Right atrium auricular region (tissue), 2 donors: ENCODE measurements at regions not wholly inside any gene's neighbourhood (a gene's known extent, or its start where the extent isn't known, plus 50 kb on each side); places are given as distances from the start of the nearest gene placed in this dataset.

Experiments
- DNase-seq: peaks from one replicate; pipeline ENCODE4 v3.0.0-alpha.2; 2019; ENCODE audit warnings: low spot score
- H3K27ac ChIP-seq, 2 donors: fragments of 200-600 bp; sonication (generic); 1 replicate in 1 of 2; 2 replicates in 1 of 2; pipeline ENCODE4 v1.5.1; 2016 to 2019
- H3K27me3 ChIP-seq, 2 donors: fragments of 200-600 bp; sonication (generic); one replicate each; pipeline versions ENCODE4 v1.5.1 to v1.6.0; 2017 to 2019
- H3K36me3 ChIP-seq: fragments of 200-600 bp; sonication (generic); one replicate; pipeline ENCODE4 v1.5.1; 2016
- H3K4me1 ChIP-seq, 2 donors: fragments of 200-600 bp; sonication (generic); one replicate each; pipeline versions ENCODE4 v1.5.1 to v1.6.0; 2017 to 2019
- H3K4me3 ChIP-seq, 2 donors: fragments of 200-600 bp; sonication (generic); 1 replicate in 1 of 2; 2 replicates in 1 of 2; pipeline ENCODE4 v1.5.1; 2017 to 2019; ENCODE audit warnings: mild to moderate bottlenecking in 1 of 2, moderate library complexity in 1 of 2
- H3K9me3 ChIP-seq, 2 donors: fragments of 200-600 bp; sonication (generic); one replicate each; pipeline ENCODE4 v1.5.1; 2019
- TF ChIP-seq, protein P1 (sequence below), 2 donors: fragments of 200-600 bp; sonication (generic); IDR thresholded peaks; one replicate each; pipeline ENCODE4 v1.5.1; 2019; ENCODE audit warnings: antibody characterized with exemption in 2 of 2

DNA sequence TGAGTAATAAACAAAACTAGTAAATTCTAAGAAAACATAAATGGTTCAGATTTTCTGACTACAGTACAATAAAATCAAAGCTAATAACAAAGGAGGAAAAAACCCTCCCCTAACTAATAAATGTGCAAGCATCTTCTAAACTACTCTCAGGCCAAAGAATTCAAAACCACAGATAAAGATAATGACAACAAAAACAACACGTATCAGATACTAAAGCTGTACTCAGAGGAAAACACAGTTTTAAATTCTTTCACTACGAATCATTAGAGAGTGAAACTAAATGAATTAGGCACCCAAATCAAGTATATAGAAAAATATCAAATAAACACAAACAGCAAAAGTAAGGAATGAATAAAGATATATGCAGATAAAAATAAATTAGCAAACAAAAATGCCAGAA lies 200.9 kb downstream of the TEX36 start:
- no peaks in the 10 kb centered on the region for H3K27me3 ChIP-seq

GRCh38 chr10:125479059-125479458 lies 203.9 kb downstream of the TEX36 start:
- H3K27me3 ChIP-seq, result no peaks in the 10 kb centered on the region
- H3K36me3 ChIP-seq, result no peaks in the 10 kb centered on the region
- TF ChIP-seq, protein P1, sequence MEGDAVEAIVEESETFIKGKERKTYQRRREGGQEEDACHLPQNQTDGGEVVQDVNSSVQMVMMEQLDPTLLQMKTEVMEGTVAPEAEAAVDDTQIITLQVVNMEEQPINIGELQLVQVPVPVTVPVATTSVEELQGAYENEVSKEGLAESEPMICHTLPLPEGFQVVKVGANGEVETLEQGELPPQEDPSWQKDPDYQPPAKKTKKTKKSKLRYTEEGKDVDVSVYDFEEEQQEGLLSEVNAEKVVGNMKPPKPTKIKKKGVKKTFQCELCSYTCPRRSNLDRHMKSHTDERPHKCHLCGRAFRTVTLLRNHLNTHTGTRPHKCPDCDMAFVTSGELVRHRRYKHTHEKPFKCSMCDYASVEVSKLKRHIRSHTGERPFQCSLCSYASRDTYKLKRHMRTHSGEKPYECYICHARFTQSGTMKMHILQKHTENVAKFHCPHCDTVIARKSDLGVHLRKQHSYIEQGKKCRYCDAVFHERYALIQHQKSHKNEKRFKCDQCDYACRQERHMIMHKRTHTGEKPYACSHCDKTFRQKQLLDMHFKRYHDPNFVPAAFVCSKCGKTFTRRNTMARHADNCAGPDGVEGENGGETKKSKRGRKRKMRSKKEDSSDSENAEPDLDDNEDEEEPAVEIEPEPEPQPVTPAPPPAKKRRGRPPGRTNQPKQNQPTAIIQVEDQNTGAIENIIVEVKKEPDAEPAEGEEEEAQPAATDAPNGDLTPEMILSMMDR (IDR thresholded peaks at IDR 0.05), result no peak
- no peaks in the 10 kb centered on the region for H3K4me1 ChIP-seq
- no peak for DNase-seq
- no peak overlapping the region for H3K4me3 ChIP-seq
- no peaks in the 10 kb centered on the region for H3K9me3 ChIP-seq
- H3K27ac ChIP-seq, result no peak overlapping the region

More for the DNA sequence above, 200.9 kb downstream of the TEX36 start:
- TF ChIP-seq, protein P1 (IDR thresholded peaks at IDR 0.05), result no peak
- no peaks in the 10 kb centered on the region for H3K4me1 ChIP-seq
- H3K9me3 ChIP-seq, result no peaks in the 10 kb centered on the region
- DNase-seq, result no peak
- H3K36me3 ChIP-seq, result no peaks in the 10 kb centered on the region
- no peak overlapping the region for H3K27ac ChIP-seq
- no peak overlapping the region for H3K4me3 ChIP-seq

DNA sequence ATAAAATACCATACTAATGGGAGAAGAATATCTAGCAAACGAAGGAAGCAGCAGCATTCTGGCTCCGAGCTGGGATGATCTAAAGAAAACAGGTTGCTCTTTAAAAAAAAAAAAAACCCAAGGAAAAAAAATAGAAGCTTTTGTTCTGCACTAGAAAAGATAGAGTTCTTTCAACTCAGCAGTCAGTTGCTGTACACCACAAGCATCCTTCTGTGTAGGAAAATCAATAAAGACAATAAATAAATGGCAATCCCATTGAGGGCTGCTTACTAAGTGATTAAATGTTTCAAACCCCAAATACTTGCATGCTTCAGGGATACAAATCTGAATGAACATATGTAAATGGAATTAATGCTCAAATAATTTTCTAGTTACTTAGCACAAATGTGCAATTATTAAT lies 207.1 kb downstream of the TEX36 start:
- H3K4me3 ChIP-seq, result no peak overlapping the region
- H3K36me3 ChIP-seq, result no peaks in the 10 kb centered on the region
- no peak for DNase-seq
- no peaks in the 10 kb centered on the region for H3K4me1 ChIP-seq
- no peaks in the 10 kb centered on the region for H3K9me3 ChIP-seq
- TF ChIP-seq, protein P1 (IDR thresholded peaks at IDR 0.05), result no peak
- H3K27ac ChIP-seq, result no peak overlapping the region
- H3K27me3 ChIP-seq, result no peaks in the 10 kb centered on the region

DNA sequence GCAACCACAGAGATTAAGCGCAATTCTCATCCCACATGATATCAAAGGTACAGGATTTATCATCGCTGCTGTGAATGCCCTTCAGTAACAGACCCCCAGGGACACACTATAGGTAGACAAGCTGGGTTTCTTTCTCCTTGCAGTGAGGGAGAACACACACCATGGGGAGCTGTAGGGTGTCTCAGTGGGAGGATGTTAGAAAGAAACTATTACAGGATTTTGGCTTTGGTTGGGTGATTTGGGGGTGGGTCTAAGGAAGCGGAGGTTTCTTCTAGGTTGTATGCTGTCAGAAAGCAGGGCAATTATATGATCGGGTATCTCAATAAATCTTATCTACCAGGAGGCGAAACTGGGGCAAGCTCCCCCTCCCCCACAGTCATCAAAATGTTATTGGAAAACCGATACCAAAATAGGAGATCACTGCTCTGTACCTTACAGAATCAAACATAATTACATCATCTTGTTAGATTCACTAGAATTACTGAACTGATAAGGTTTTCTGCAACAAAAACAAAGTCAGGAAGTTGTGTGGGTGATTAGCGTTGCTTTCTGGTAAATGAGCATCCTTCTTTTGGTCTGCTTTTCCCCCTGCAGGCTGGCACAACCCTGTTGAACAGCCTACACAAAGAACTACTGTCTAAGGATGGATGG lies 209.7 kb downstream of the TEX36 start:
- Histone ChIP-seq H3K27me3 (no peaks in the 10 kb centered on the region), H3K4me3 (no peak overlapping the region), H3K9me3 (no peaks in the 10 kb centered on the region), H3K4me1 (no peaks in the 10 kb centered on the region), H3K27ac (no peak overlapping the region), H3K36me3 (no peaks in the 10 kb centered on the region)
- TF ChIP-seq, protein P1 (IDR thresholded peaks at IDR 0.05), result no peak
- DNase-seq, result no peak

- DNase-seq, result no peak
- Histone ChIP-seq H3K36me3 (no peaks in the 10 kb centered on the region), H3K4me3 (no peak overlapping the region), H3K27ac (no peak overlapping the region), H3K4me1 (no peaks in the 10 kb centered on the region), H3K27me3 (no peaks in the 10 kb centered on the region), H3K9me3 (no peaks in the 10 kb centered on the region)
- TF ChIP-seq, protein P1 (IDR thresholded peaks at IDR 0.05), result no peak
Measured at GRCh38 chr10:125472010-125472607, 210.9 kb downstream of the TEX36 start.

- DNase-seq, result no peak
- TF ChIP-seq, protein P1 (IDR thresholded peaks at IDR 0.05), result no peak
- H3K27me3 ChIP-seq, result no peaks in the 10 kb centered on the region
- no peaks in the 10 kb centered on the region for H3K36me3 ChIP-seq
- H3K27ac ChIP-seq, result no peak overlapping the region
- H3K9me3 ChIP-seq, result no peaks in the 10 kb centered on the region
- no peak overlapping the region for H3K4me3 ChIP-seq
- H3K4me1 ChIP-seq, result no peaks in the 10 kb centered on the region
Measured at GRCh38 chr10:125468278-125468677, 214.7 kb downstream of the TEX36 start.
